WTC11 (cell line): ENCODE measurements at regions not wholly inside any gene's neighbourhood (a gene's known extent, or its start where the extent isn't known, plus 50 kb on each side); places are given as distances from the start of the nearest gene placed in this dataset.

Experiments used
- CTCF ChIP-seq: fragments of 200-600 bp; IDR thresholded peaks from 2 replicates; pipeline ENCODE4 v1.8.0; 2022; ENCODE audit warnings: antibody characterized with exemption
- NFYB ChIP-seq: sonication (generic); formaldehyde crosslinking; conservative IDR thresholded peaks from 2 replicates; pipeline ENCODE4 v1.8.0; 2022; ENCODE audit warnings: low read depth, missing genetic modification reagents
- TF ChIP-seq, protein P1 (sequence below): sonication (generic); formaldehyde crosslinking; IDR thresholded peaks from 2 replicates; pipeline ENCODE4 v1.8.1; 2023; ENCODE audit warnings: mild to moderate bottlenecking, missing genetic modification reagents

GRCh38 chr6:166861304-166861703, 95.0 kb downstream of the RNASET2 start:
- TF ChIP-seq NFYB: no peak
- TF ChIP-seq, protein P1, sequence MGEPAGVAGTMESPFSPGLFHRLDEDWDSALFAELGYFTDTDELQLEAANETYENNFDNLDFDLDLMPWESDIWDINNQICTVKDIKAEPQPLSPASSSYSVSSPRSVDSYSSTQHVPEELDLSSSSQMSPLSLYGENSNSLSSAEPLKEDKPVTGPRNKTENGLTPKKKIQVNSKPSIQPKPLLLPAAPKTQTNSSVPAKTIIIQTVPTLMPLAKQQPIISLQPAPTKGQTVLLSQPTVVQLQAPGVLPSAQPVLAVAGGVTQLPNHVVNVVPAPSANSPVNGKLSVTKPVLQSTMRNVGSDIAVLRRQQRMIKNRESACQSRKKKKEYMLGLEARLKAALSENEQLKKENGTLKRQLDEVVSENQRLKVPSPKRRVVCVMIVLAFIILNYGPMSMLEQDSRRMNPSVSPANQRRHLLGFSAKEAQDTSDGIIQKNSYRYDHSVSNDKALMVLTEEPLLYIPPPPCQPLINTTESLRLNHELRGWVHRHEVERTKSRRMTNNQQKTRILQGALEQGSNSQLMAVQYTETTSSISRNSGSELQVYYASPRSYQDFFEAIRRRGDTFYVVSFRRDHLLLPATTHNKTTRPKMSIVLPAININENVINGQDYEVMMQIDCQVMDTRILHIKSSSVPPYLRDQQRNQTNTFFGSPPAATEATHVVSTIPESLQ: no peak
- TF ChIP-seq CTCF: no peak
